GM23338 (cell line): ENCODE measurements at regions not wholly inside any gene's neighbourhood (a gene's known extent, or its start where the extent isn't known, plus 50 kb on each side); places are given as distances from the start of the nearest gene placed in this dataset.

Experiments
- ATAC-seq: fragments of 200-7000 bp; cut with Tn5 transposase; 3 replicates; pipeline ENCODE4 v1.9.1; 2020
- DNase-seq: peaks from one replicate; pipeline ENCODE4 v3.0.0-alpha.2; 2015; ENCODE audit warnings: low spot score
- H2AFZ ChIP-seq: fragments of 200-600 bp; sonication (generic); 2 replicates; pipeline ENCODE4 v1.8.0; 2016; ENCODE audit warnings: antibody characterized with exemption, mild to moderate bottlenecking, moderate library complexity
- H3F3A ChIP-seq: fragments of 200-600 bp; sonication (generic); replicated peaks from 2 replicates; pipeline ENCODE4 v1.8.0; 2017; ENCODE audit warnings: antibody characterized with exemption, mixed run types, low read depth
- H3K27ac ChIP-seq: fragments of 200-600 bp; sonication (generic); 2 replicates; pipeline ENCODE4 v1.6.1; 2016; ENCODE audit warnings: low read depth
- H3K27me3 ChIP-seq: fragments of 200-600 bp; sonication (generic); 2 replicates; pipeline ENCODE4 v1.8.0; 2016; ENCODE audit warnings: mild to moderate bottlenecking, mixed run types, moderate library complexity; ENCODE audit not compliant: insufficient read depth
- H3K36me3 ChIP-seq: fragments of 200-600 bp; sonication (generic); 2 replicates; pipeline ENCODE4 v1.8.0; 2016; ENCODE audit warnings: mild to moderate bottlenecking; ENCODE audit not compliant: insufficient read depth
- H3K4me1 ChIP-seq: fragments of 200-600 bp; sonication (generic); 2 replicates; pipeline ENCODE4 v1.8.0; 2016; ENCODE audit warnings: mild to moderate bottlenecking, moderate library complexity; ENCODE audit not compliant: insufficient read depth
- H3K4me2 ChIP-seq: fragments of 200-600 bp; sonication (generic); 2 replicates; pipeline ENCODE4 v1.7.1; 2017; ENCODE audit warnings: mixed run types
- H3K4me3 ChIP-seq: fragments of 200-600 bp; sonication (generic); 2 replicates; pipeline ENCODE4 v1.6.1; 2016; ENCODE audit warnings: mixed run types
- H3K79me2 ChIP-seq: fragments of 200-600 bp; sonication (generic); replicated peaks from 2 replicates; pipeline ENCODE4 v1.8.0; 2017; ENCODE audit warnings: mild to moderate bottlenecking; ENCODE audit not compliant: insufficient read depth
- H3K9me2 ChIP-seq: fragments of 200-600 bp; sonication (generic); 2 replicates; pipeline ENCODE4 v1.8.0; 2017; ENCODE audit not compliant: insufficient read depth
- H4K20me1 ChIP-seq: fragments of 200-600 bp; sonication (generic); replicated peaks from 2 replicates; pipeline ENCODE4 v1.8.0; 2017; ENCODE audit warnings: mild to moderate bottlenecking; ENCODE audit not compliant: insufficient read depth
- H3K27ac Mint-ChIP-seq: 2 replicates; pipeline ENCODE4 v1.8.0; 2020; ENCODE audit warnings: inconsistent platforms, mild to moderate bottlenecking, moderate library complexity, mixed read lengths
- H3K27me3 Mint-ChIP-seq: 3 replicates; pipeline ENCODE4 v1.8.0; 2022; ENCODE audit warnings: low read depth, mild to moderate bottlenecking, moderate library complexity, mixed read lengths, inconsistent platforms; ENCODE audit not compliant: insufficient read depth, poor library complexity
- H3K36me3 Mint-ChIP-seq: 3 replicates; pipeline ENCODE4 v1.8.0; 2021; ENCODE audit warnings: low read depth, mild to moderate bottlenecking, inconsistent platforms, moderate library complexity, mixed read lengths
- H3K4me1 Mint-ChIP-seq: 3 replicates; pipeline ENCODE4 v1.8.0; 2020; ENCODE audit warnings: mild to moderate bottlenecking, inconsistent platforms, mixed read lengths
- H3K4me3 Mint-ChIP-seq: 3 replicates; pipeline ENCODE4 v1.8.0; 2021; ENCODE audit warnings: moderate library complexity, mild to moderate bottlenecking, inconsistent platforms, mixed read lengths
- H3K9me3 Mint-ChIP-seq: 3 replicates; pipeline ENCODE4 v1.8.0; 2020; ENCODE audit warnings: moderate library complexity, mild to moderate bottlenecking, inconsistent platforms, mixed read lengths
- CREB1 ChIP-seq: fragments of 250-450 bp; sonication (Bioruptor Pico); IDR thresholded peaks from 2 replicates; pipeline ENCODE4 v1.5.0; 2020; ENCODE audit warnings: low read depth, mild to moderate bottlenecking, moderate library complexity
- CTCF ChIP-seq, 2 experiments: fragments of 200-600 bp in 1 of 2; sonication (generic) in 1 of 2; conservative IDR thresholded peaks; 2 replicates each; pipeline versions ENCODE4 v1.5.1 to v1.6.1; 2016 to 2017; ENCODE audit warnings: antibody characterized with exemption in 2 of 2, low read depth in 2 of 2, mild to moderate bottlenecking in 2 of 2, moderate library complexity in 1 of 2
- ETS1 ChIP-seq: IDR thresholded peaks from 2 replicates; pipeline ENCODE4 v1.6.1; 2016; ENCODE audit warnings: antibody characterized with exemption
- EZH2 ChIP-seq: fragments of 200-600 bp; sonication (generic); IDR thresholded peaks from one replicate; pipeline ENCODE4 v1.8.0; 2017; ENCODE audit warnings: antibody characterized with exemption, mild to moderate bottlenecking, low read depth; ENCODE audit not compliant: unreplicated experiment
- EZH2phosphoT487 ChIP-seq: fragments of 200-600 bp; sonication (generic); IDR thresholded peaks from one replicate; pipeline ENCODE4 v1.8.1; 2018; ENCODE audit warnings: antibody characterized with exemption; ENCODE audit not compliant: unreplicated experiment
- JUNB ChIP-seq: IDR thresholded peaks from one replicate; pipeline ENCODE4 v1.6.1; 2016; ENCODE audit warnings: antibody characterized with exemption; ENCODE audit not compliant: unreplicated experiment
- NANOG ChIP-seq: IDR thresholded peaks from 2 replicates; pipeline ENCODE4 v1.6.1; 2016; ENCODE audit warnings: antibody characterized with exemption, borderline replicate concordance
- POLR2AphosphoS5 ChIP-seq: IDR thresholded peaks from 2 replicates; pipeline ENCODE4 v1.6.1; 2016; ENCODE audit warnings: antibody characterized with exemption, low read depth
- REST ChIP-seq: IDR thresholded peaks from one replicate; pipeline ENCODE4 v1.6.1; 2018; ENCODE audit warnings: antibody characterized with exemption; ENCODE audit not compliant: unreplicated experiment
- STAT1 ChIP-seq: IDR thresholded peaks from one replicate; pipeline ENCODE4 v1.6.1; 2016; ENCODE audit warnings: antibody characterized with exemption; ENCODE audit not compliant: unreplicated experiment
- ZNF114 ChIP-seq: fragments of 250-450 bp; sonication (Bioruptor Pico); IDR thresholded peaks from 2 replicates; pipeline ENCODE4 v1.5.0; 2020; ENCODE audit warnings: mild to moderate bottlenecking, moderate library complexity
- ZNF331 ChIP-seq: fragments of 250-450 bp; sonication (Bioruptor Pico); IDR thresholded peaks from 2 replicates; pipeline ENCODE4 v1.5.0; 2020; ENCODE audit warnings: low read depth, mild to moderate bottlenecking, moderate library complexity
- ZNF462 ChIP-seq: fragments of 250-450 bp; sonication (Bioruptor Pico); IDR thresholded peaks from 2 replicates; pipeline ENCODE4 v1.5.0; 2020; ENCODE audit warnings: mild to moderate bottlenecking, moderate library complexity

GRCh38 chrX:117838581-117839331 lies 277.9 kb downstream of the KLHL13 start:
- H3K9me3 Mint-ChIP-seq: peaks cover 6% of the 10 kb centered on the region
- H2AFZ ChIP-seq: no peak overlapping the region

More at GRCh38 chrX:117838581-117839331, 277.9 kb downstream of the KLHL13 start:
- H3K4me1 ChIP-seq: no peaks in the 10 kb centered on the region
- TF ChIP-seq ZNF331 (CRISPR knock-in tag): no peak
- no peak for TF ChIP-seq JUNB
- no peak for TF ChIP-seq EZH2phosphoT487
- no peak for TF ChIP-seq EZH2
- no peak for TF ChIP-seq CTCF (conservative IDR thresholded peaks at IDR 0.05; ENCODE audit: low read depth in 2 of 2)
- no peak for TF ChIP-seq POLR2AphosphoS5
- TF ChIP-seq ETS1: no peak
- TF ChIP-seq ZNF114: no peak
- TF ChIP-seq REST: no peak
- no peak for TF ChIP-seq CREB1
- TF ChIP-seq ZNF462 (CRISPR knock-in tag): no peak
- no peak for TF ChIP-seq STAT1
- no peak for TF ChIP-seq NANOG
- no peaks in the 10 kb centered on the region for H3F3A ChIP-seq
- no peaks in the 10 kb centered on the region for H3K9me2 ChIP-seq
- H3K4me2 ChIP-seq: no peak overlapping the region
- H3K27ac ChIP-seq: no peak overlapping the region
- H4K20me1 ChIP-seq: no peaks in the 10 kb centered on the region
- ATAC-seq (no peak), DNase-seq (no peak)
- Mint-ChIP-seq H3K27ac (no peak overlapping the region), H3K4me1 (no peaks in the 10 kb centered on the region), H3K4me3 (no peak overlapping the region), H3K27me3 (peaks cover 4% of the 10 kb centered on the region), H3K36me3 (peaks cover 3% of the 10 kb centered on the region; the same call in 2 of the 3 replicates)
- H3K27me3 ChIP-seq: no peaks in the 10 kb centered on the region
- H3K4me3 ChIP-seq: no peak overlapping the region
- H3K79me2 ChIP-seq: no peaks in the 10 kb centered on the region
- no peaks in the 10 kb centered on the region for H3K36me3 ChIP-seq
